ENCODE measurements at regions not wholly inside any gene's neighbourhood (a gene's known extent, or its start where the extent isn't known, plus 50 kb on each side); places are given as distances from the start of the nearest gene placed in this dataset.

DNA sequence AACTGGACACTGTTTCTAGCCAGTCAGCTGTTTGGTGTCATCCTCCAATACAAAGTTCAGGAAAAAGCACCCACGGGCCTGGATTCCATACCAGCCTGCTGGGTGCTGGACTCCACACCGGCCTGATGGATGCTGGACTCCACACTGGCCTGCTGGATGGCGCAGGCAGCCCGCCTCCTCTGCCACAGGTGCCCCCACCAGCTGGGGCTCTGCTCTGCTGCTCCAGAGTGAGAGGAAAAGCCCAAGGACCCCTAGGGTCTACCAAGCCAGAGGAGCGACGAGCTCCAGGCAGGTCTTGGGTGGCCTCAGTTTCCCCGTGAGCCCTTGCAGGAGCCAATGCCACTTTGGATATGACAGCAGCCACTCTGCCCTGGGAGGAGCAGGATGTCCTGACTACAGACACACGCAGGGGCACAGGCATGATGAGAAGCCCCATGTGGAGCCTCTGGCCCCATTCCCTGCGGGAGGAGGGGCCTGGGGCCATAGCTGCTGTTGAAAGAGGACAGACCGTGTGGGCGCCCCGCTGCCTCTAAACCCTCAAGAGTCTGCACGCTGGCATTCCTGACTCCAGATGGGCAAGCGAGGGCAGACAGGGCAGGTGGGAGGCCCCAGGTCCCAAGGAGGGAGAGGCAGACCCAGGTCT lies 141.6 kb downstream of the OLFM1 start:
- no peak overlapping the region for H3K4me3 ChIP-seq (ENCODE audit: low read length)
- no peak for TF ChIP-seq CTCF (IDR thresholded peaks at IDR 0.05; ENCODE audit: insufficient read depth, low read depth, low read length, missing control alignments)
- DNase-seq (ENCODE audit: low read depth): no peak

DNA sequence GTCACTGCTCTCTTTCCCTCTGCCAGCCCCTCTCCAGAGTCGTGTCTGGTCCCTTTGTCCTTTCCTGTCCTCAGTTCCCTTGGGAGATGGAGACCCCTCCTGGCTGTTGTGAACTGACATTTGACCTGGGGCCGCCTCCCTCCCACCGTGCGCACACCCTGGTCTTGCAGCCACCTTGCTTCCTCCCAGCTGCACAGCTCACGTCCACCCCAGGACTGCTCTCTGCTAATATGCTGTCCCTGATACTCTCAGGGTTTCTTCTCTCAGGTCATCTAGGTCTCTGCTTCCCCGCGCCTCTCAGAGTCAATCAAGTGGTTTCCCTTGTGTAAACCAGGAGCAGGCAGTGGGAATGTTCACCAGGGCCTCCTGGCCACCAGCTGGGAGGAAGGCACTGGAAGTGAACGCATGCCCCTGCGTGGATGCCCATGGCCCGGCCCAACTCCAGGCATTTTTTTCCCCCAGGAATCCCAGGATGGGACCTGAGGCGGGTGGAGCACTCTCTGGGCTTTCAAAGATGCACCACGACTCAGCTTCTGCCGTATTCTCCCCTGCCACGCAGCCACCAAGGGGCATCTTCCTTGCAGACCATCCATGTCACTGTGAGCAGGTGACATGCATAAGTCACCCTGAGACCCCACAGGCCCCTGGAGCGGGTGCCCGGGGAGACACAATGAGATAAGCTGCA lies 142.4 kb downstream of the OLFM1 start:
- TF ChIP-seq CTCF (IDR thresholded peaks at IDR 0.05; ENCODE audit: insufficient read depth, low read depth, low read length, missing control alignments): no peak
- no peak overlapping the region for H3K4me3 ChIP-seq (ENCODE audit: low read length)
- no peak for DNase-seq (ENCODE audit: low read depth)

DNA sequence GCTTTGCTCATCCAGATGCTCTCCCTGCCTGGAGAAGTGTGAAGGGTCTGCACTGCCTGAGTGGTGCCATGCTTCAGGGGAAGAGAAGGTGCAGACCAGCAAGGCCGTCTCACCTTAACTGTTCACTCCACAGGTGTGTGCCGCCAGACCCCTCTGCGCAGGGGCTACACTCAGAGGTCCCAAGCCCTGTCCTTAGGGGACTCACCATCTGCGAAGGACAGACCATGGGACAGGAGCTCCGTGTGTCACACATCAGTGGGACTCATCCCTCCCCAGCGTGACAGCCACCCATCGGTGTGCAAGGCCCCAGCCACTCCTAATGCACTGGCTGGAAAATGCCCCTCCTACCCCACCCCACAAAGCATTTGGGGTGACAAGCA lies 142.9 kb downstream of the OLFM1 start:
- no peak for TF ChIP-seq CTCF (IDR thresholded peaks at IDR 0.05; ENCODE audit: insufficient read depth, low read depth, low read length, missing control alignments)
- DNase-seq (ENCODE audit: low read depth): no peak
- H3K4me3 ChIP-seq (ENCODE audit: low read length): no peak overlapping the region

DNA sequence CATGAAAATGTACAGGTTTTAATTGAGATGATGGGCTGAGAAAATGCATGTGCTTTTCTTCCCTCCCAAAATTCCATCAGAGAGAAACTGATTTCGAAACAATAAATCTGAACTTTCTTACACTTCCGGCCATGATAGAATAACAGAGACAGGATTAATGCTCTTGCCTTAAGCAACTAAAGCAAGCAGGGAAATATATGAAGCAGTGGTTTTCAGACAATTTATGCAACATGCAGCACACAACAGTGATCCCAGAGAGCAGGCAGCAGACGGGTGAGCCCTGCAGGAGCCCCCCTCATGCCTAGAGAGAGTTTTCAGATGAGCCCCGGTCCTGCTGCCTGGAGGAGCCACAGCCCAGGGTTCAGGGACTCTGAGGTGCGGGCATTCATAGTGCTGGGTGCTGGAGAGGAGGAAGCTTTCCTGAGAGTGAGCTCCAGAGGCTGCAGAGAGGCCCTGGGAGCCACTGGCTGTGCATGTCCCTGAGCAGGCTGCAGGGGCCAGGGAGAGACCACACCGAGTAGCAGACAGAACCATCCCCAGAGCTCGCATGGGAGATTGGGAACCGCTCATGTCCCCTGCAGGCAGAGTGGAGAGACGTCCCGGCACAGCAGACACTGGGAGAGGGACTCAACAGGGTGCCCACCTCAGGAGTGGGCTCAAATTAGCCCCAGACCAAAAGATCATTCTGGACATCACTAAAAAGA lies 143.5 kb downstream of the OLFM1 start:
- no peak overlapping the region for H3K4me3 ChIP-seq (ENCODE audit: low read length)
- TF ChIP-seq CTCF (IDR thresholded peaks at IDR 0.05; ENCODE audit: insufficient read depth, low read depth, low read length, missing control alignments): no peak
- DNase-seq (ENCODE audit: low read depth): no peak

DNA sequence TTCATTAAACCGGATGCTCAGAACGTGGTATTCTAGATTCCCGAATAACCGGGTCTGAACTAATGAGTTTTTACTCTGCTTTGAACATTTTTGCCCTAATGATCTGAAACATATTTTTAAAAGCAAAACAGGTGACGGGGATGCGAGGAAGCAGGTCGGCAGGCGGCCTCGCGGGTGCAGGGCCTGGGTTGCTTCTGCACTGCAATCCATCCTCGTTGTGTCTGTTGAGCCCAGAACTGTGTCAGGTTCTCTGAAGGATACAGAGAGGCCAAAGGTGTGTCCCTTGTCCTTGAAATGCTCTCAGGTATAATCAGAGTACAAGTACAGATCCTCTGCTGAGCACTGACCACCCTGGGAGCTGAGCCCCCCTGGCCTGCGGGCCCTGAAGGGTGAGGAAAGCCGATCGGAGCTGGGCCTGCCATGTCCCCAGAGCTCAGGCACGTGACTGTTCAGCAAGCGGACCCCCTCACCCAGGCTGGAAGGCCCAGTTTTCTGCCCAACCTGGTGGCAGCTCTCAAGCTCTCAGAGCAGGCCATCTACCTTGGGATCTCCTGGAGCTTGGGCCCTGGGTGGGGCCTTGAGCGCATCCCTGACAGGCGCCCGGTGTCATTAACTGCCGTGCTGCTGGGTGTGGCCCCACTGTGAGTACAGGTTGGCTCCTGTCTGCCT lies 151.8 kb downstream of the OLFM1 start:
- DNase-seq (ENCODE audit: low read depth): no peak
- TF ChIP-seq CTCF (IDR thresholded peaks at IDR 0.05; ENCODE audit: insufficient read depth, low read depth, low read length, missing control alignments): no peak
- H3K4me3 ChIP-seq (ENCODE audit: low read length): no peak overlapping the region

DNA sequence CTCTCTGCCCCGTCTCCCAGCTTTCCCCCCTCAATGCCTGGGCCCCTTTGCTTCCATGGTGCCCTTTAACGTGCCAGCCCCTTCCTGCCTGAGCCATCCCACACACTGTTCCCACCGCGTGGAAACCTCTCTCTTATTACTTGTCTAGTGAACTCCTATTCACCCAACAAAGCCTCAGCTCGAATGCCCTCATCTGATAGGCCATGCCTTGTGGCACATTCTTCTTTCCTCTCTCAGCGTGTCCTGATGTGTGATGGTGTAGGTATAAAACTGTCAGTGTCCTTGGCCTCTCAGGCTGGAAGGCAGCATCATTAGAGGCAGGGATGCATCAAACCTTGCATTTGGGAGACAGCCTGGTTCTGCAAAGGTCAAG lies 152.3 kb downstream of the OLFM1 start:
- H3K4me3 ChIP-seq (ENCODE audit: low read length): no peak overlapping the region
- no peak for DNase-seq (ENCODE audit: low read depth)
- no peak for TF ChIP-seq CTCF (IDR thresholded peaks at IDR 0.05; ENCODE audit: insufficient read depth, low read depth, low read length, missing control alignments)

Data from epithelial cell of esophagus (primary cell).